Glutamatergic neuron (in vitro differentiated cells): ENCODE measurements at regions not wholly inside any gene's neighbourhood (a gene's known extent, or its start where the extent isn't known, plus 50 kb on each side); places are given as distances from the start of the nearest gene placed in this dataset.

Source experiments
- DNase-seq: peaks from one replicate; pipeline ENCODE4 v3.0.0; 2022
- H3K27ac Mint-ChIP-seq: one replicate; pipeline ENCODE4 v1.8.0; 2020; ENCODE audit warnings: mild to moderate bottlenecking, mixed read lengths, inconsistent platforms; ENCODE audit not compliant: unreplicated experiment
- H3K27me3 Mint-ChIP-seq: one replicate; pipeline ENCODE4 v1.8.0; 2020; ENCODE audit warnings: mild to moderate bottlenecking, moderate library complexity, mixed read lengths, inconsistent platforms; ENCODE audit not compliant: unreplicated experiment
- H3K36me3 Mint-ChIP-seq: one replicate; pipeline ENCODE4 v1.8.0; 2020; ENCODE audit warnings: mild to moderate bottlenecking, mixed read lengths, inconsistent platforms; ENCODE audit not compliant: unreplicated experiment
- H3K4me1 Mint-ChIP-seq: one replicate; pipeline ENCODE4 v1.8.0; 2020; ENCODE audit warnings: mild to moderate bottlenecking, low read depth, mixed read lengths, inconsistent platforms; ENCODE audit not compliant: unreplicated experiment
- H3K4me3 Mint-ChIP-seq: one replicate; pipeline ENCODE4 v1.8.0; 2020; ENCODE audit warnings: mild to moderate bottlenecking, mixed read lengths, inconsistent platforms; ENCODE audit not compliant: unreplicated experiment
- H3K9me3 Mint-ChIP-seq: one replicate; pipeline ENCODE4 v1.8.0; 2020; ENCODE audit warnings: mild to moderate bottlenecking, moderate library complexity, mixed read lengths, inconsistent platforms; ENCODE audit not compliant: unreplicated experiment
- CTCF ChIP-seq: fragments of 200-600 bp; sonication (generic); IDR thresholded peaks from one replicate; pipeline ENCODE4 v1.5.0; 2021; ENCODE audit not compliant: partially characterized antibody, unreplicated experiment

DNA sequence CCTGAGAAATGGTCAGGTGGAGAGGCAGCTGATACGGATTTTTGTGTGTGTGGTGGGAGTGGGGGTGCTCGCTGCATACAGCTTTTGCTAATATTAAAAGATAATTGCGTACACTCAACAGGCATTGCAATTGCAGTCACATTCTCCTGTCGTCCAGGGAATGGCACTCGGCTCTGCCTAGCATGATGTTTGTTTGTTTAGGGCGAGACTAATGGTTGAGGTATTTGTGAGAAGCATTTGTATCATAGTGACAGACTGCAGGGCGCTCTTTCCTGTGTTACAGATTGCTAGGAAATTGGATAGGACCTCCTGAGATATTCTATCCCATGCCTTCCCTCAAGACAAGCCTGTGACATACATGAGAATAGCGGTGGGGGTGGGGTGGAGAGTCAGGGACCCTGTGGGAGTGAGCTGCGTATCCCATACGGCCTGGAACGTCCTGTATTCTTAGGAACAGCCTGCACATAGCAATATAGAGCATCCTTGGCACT, 207.4 kb downstream of the SOX4 start:
- peaks cover 24% of the 10 kb centered on the region for H3K4me1 Mint-ChIP-seq
- peak overlapping the region; percentile 65 for H3K4me3 Mint-ChIP-seq
- peak overlapping the region; percentile 73 for H3K27ac Mint-ChIP-seq
- no peak for TF ChIP-seq CTCF
- peaks cover 19% of the 10 kb centered on the region for H3K9me3 Mint-ChIP-seq
- peaks cover 6% of the 10 kb centered on the region for H3K36me3 Mint-ChIP-seq
- DNase-seq = peak; percentile 47
- H3K27me3 Mint-ChIP-seq = peaks cover 7% of the 10 kb centered on the region

GRCh38 chr6:21801446-21802174, 208.1 kb downstream of the SOX4 start:
- Mint-ChIP-seq H3K27ac (no peak overlapping the region), H3K4me1 (peaks cover 24% of the 10 kb centered on the region), H3K4me3 (peak overlapping the region; percentile 65), H3K9me3 (peaks cover 19% of the 10 kb centered on the region), H3K27me3 (peaks cover 7% of the 10 kb centered on the region), H3K36me3 (peaks cover 6% of the 10 kb centered on the region)
- no peak for TF ChIP-seq CTCF
- DNase-seq = no peak

- Mint-ChIP-seq H3K27me3 (peaks cover 7% of the 10 kb centered on the region), H3K4me1 (peaks cover 24% of the 10 kb centered on the region), H3K9me3 (peaks cover 19% of the 10 kb centered on the region), H3K27ac (no peak overlapping the region), H3K4me3 (no peak overlapping the region), H3K36me3 (peaks cover 6% of the 10 kb centered on the region)
- TF ChIP-seq CTCF = no peak
- no peak for DNase-seq
Observed at GRCh38 chr6:21802175-21802822, 208.7 kb downstream of the SOX4 start.

GRCh38 chr6:21804941-21805610, 211.5 kb downstream of the SOX4 start:
- TF ChIP-seq CTCF = no peak
- no peak for DNase-seq
- H3K4me3 Mint-ChIP-seq = no peak overlapping the region
- no peaks in the 10 kb centered on the region for H3K36me3 Mint-ChIP-seq
- H3K4me1 Mint-ChIP-seq = peaks cover 37% of the 10 kb centered on the region
- H3K27me3 Mint-ChIP-seq = peaks cover 2% of the 10 kb centered on the region
- no peak overlapping the region for H3K27ac Mint-ChIP-seq
- H3K9me3 Mint-ChIP-seq = peaks cover 9% of the 10 kb centered on the region
